Right lobe of liver (tissue), 4 donors: ENCODE measurements at regions not wholly inside any gene's neighbourhood (a gene's known extent, or its start where the extent isn't known, plus 50 kb on each side); places are given as distances from the start of the nearest gene placed in this dataset.
"Not testable (repeated sequence)": the region's sequence is repeated elsewhere in the genome, so short reads cannot be mapped to it uniquely, and the experiment has no call there.

Source experiments
- CTCF ChIP-seq, 4 donors: fragments of 200-600 bp in 3 of 4; fragments of 450-650 bp in 1 of 4; IDR thresholded peaks; one replicate each; pipeline versions ENCODE4 v1.5.1 to v1.8.0; 2016 to 2022; ENCODE audit warnings: antibody characterized with exemption in 4 of 4, mild to moderate bottlenecking in 2 of 4
- POLR2A ChIP-seq: fragments of 450-650 bp; IDR thresholded peaks from one replicate; pipeline ENCODE4 v1.6.1; 2017; ENCODE audit warnings: antibody characterized with exemption, mild to moderate bottlenecking
- donor health status: DM: no; HTN: no; CAD: no.
- donor health status: DM: no; HTN: no; CAD: no.
- donor health status: DM: no; HTN: yes; CAD: no.

- TF ChIP-seq CTCF (IDR thresholded peaks at IDR 0.05); POLR2A: not testable (repeated sequence)
These were observed 121.0 kb upstream of the CRY1 start for GRCh38 chr12:107214373-107214773.
